Epithelial cell of esophagus (primary cell): ENCODE measurements at regions not wholly inside any gene's neighbourhood (a gene's known extent, or its start where the extent isn't known, plus 50 kb on each side); places are given as distances from the start of the nearest gene placed in this dataset.
A peak's percentile ranks its signal among the peaks of the same experiment; 100 is the strongest.

Experiments
- DNase-seq: peaks from one replicate; pipeline ENCODE4 v3.0.0; 2010; ENCODE audit warnings: low read depth
- H3K4me3 ChIP-seq: 2 replicates; pipeline ENCODE4 v1.5.1; 2011; ENCODE audit warnings: mild to moderate bottlenecking, low read length, control low read depth
- CTCF ChIP-seq: IDR thresholded peaks from 2 replicates; pipeline ENCODE4 v1.5.1; 2011; ENCODE audit warnings: low read depth, mild to moderate bottlenecking, low read length, control low read depth, inconsistent platforms; ENCODE audit not compliant: insufficient read depth; ENCODE audit errors: missing control alignments

GRCh38 chr2:193549661-193550060 is 1354.9 kb upstream of the TMEFF2 start:
- peak; percentile 52 for DNase-seq
- H3K4me3 ChIP-seq, result no peak overlapping the region
- no peak for TF ChIP-seq CTCF

GRCh38 chr2:193542762-193543161 is 1348.0 kb upstream of the TMEFF2 start:
- TF ChIP-seq CTCF, result no peak
- DNase-seq, result no peak
- no peak overlapping the region for H3K4me3 ChIP-seq

- TF ChIP-seq CTCF, result no peak
- H3K4me3 ChIP-seq, result no peak overlapping the region
- no peak for DNase-seq
Measured at GRCh38 chr2:193539188-193539587, 1344.5 kb upstream of the TMEFF2 start.

GRCh38 chr2:193538061-193538460 is 1343.3 kb upstream of the TMEFF2 start:
- DNase-seq, result peak; percentile 67
- no peak for TF ChIP-seq CTCF
- no peak overlapping the region for H3K4me3 ChIP-seq

- DNase-seq, result no peak
- no peak overlapping the region for H3K4me3 ChIP-seq
- no peak for TF ChIP-seq CTCF
Measured at GRCh38 chr2:193537531-193537930, 1342.8 kb upstream of the TMEFF2 start.

- TF ChIP-seq CTCF, result no peak
- H3K4me3 ChIP-seq, result no peak overlapping the region
- no peak for DNase-seq
Measured at GRCh38 chr2:193528458-193528857, 1333.7 kb upstream of the TMEFF2 start.

- H3K4me3 ChIP-seq, result no peak overlapping the region
- DNase-seq, result no peak
- TF ChIP-seq CTCF, result no peak
Measured at GRCh38 chr2:193527146-193527545, 1332.4 kb upstream of the TMEFF2 start.
